HEK293 (cell line): ENCODE measurements at regions not wholly inside any gene's neighbourhood (a gene's known extent, or its start where the extent isn't known, plus 50 kb on each side); places are given as distances from the start of the nearest gene placed in this dataset.

ENCODE experiments used
- CTCF ChIA-PET: fragments of 350-600 bp; formaldehyde crosslinking; extraction: SDS; loops from one replicate; lab custom pipeline; 2021; ENCODE audit warnings: antibody characterized with exemption; lab: Yijun Ruan, JAX
- POLR2A ChIA-PET: fragments of 300-600 bp; formaldehyde crosslinking; extraction: SDS; loops from one replicate; lab custom pipeline; 2020; ENCODE audit warnings: antibody characterized with exemption, inconsistent platforms; lab: Yijun Ruan, JAX
- H3K27ac ChIP-seq: fragments of 200-500 bp; sonication (Bioruptor generic); 2 replicates; pipeline ENCODE4 v1.5.1; 2014; ENCODE audit warnings: low read depth, low read length, control low read depth, inconsistent platforms; ENCODE audit errors: extremely low read depth
- H3K36me3 ChIP-seq, 2 experiments: fragments of 200-500 bp in 1 of 2; sonication (Bioruptor generic) in 1 of 2; 1 replicate in 1 of 2; 2 replicates in 1 of 2; pipeline ENCODE4 v1.5.1; 2014 to 2017; ENCODE audit warnings: inconsistent platforms in 2 of 2, low read length in 2 of 2; ENCODE audit not compliant: control insufficient read depth in 2 of 2, insufficient read depth in 1 of 2
- H3K4me1 ChIP-seq: fragments of 200-500 bp; sonication (Bioruptor generic); 2 replicates; pipeline ENCODE4 v1.5.1; 2014; ENCODE audit warnings: mild to moderate bottlenecking, low read length, inconsistent platforms; ENCODE audit not compliant: control insufficient read depth, insufficient read depth
- H3K4me3 ChIP-seq: 2 replicates; pipeline ENCODE4 v1.5.1; 2011; ENCODE audit warnings: low read depth, mild to moderate bottlenecking, control low read depth, low read length, moderate library complexity
- H3K9me3 ChIP-seq: fragments of 200-500 bp; sonication (Bioruptor generic); 2 replicates; pipeline ENCODE4 v1.5.1; 2014; ENCODE audit warnings: low read depth, low read length, inconsistent platforms; ENCODE audit not compliant: control insufficient read depth, insufficient read depth
- AEBP2 ChIP-seq: fragments of 450-650 bp; formaldehyde crosslinking; IDR thresholded peaks from 2 replicates; pipeline ENCODE4 v1.5.1; 2016; ENCODE audit warnings: missing biosample characterization, missing genetic modification characterization, borderline replicate concordance
- MYNN ChIP-seq: fragments of 450-650 bp; formaldehyde crosslinking; IDR thresholded peaks from 2 replicates; pipeline ENCODE4 v1.5.1; 2016; ENCODE audit warnings: missing biosample characterization, missing genetic modification characterization, borderline replicate concordance
- ZBTB10 ChIP-seq: fragments of 450-650 bp; formaldehyde crosslinking; IDR thresholded peaks from 2 replicates; pipeline ENCODE4 v1.5.1; 2016; ENCODE audit warnings: missing biosample characterization, missing genetic modification characterization
- ZBTB20 ChIP-seq: fragments of 450-650 bp; formaldehyde crosslinking; IDR thresholded peaks from 2 replicates; pipeline ENCODE4 v1.5.1; 2016; ENCODE audit warnings: missing biosample characterization, missing genetic modification characterization
- ZIC2 ChIP-seq: fragments of 450-650 bp; formaldehyde crosslinking; IDR thresholded peaks from 2 replicates; pipeline ENCODE4 v1.5.1; 2016; ENCODE audit warnings: missing biosample characterization, missing genetic modification characterization
- ZNF157 ChIP-seq: fragments of 450-650 bp; formaldehyde crosslinking; IDR thresholded peaks from 2 replicates; pipeline ENCODE4 v1.5.1; 2016; ENCODE audit warnings: missing biosample characterization, missing genetic modification characterization
- ZNF544 ChIP-seq: fragments of 450-650 bp; formaldehyde crosslinking; IDR thresholded peaks from 2 replicates; pipeline ENCODE4 v1.5.0; 2017; ENCODE audit warnings: missing biosample characterization, missing genetic modification characterization
- ZNF548 ChIP-seq: fragments of 450-650 bp; formaldehyde crosslinking; IDR thresholded peaks from 2 replicates; pipeline ENCODE4 v1.5.1; 2016; ENCODE audit warnings: missing biosample characterization, missing genetic modification characterization
- ZNF670 ChIP-seq: fragments of 450-650 bp; formaldehyde crosslinking; IDR thresholded peaks from 2 replicates; pipeline ENCODE4 v1.5.1; 2016; ENCODE audit warnings: missing biosample characterization, missing genetic modification characterization, low read depth
- ZNF768 ChIP-seq: fragments of 450-650 bp; formaldehyde crosslinking; IDR thresholded peaks from 2 replicates; pipeline ENCODE4 v1.5.1; 2018; ENCODE audit warnings: missing biosample characterization, mild to moderate bottlenecking, missing genetic modification characterization
- TF ChIP-seq, protein P1 (sequence below): fragments of 450-650 bp; formaldehyde crosslinking; IDR thresholded peaks from 2 replicates; pipeline ENCODE4 v1.5.1; 2016; ENCODE audit warnings: missing biosample characterization, missing genetic modification characterization
- TF ChIP-seq, protein P2 (sequence below): fragments of 450-650 bp; formaldehyde crosslinking; IDR thresholded peaks from 2 replicates; pipeline ENCODE4 v1.5.1; 2016; ENCODE audit warnings: missing biosample characterization, missing genetic modification characterization
- TF ChIP-seq, protein P3 (sequence below): fragments of 450-650 bp; formaldehyde crosslinking; IDR thresholded peaks from 2 replicates; pipeline ENCODE4 v1.5.1; 2016; ENCODE audit warnings: missing biosample characterization, missing genetic modification characterization

DNA sequence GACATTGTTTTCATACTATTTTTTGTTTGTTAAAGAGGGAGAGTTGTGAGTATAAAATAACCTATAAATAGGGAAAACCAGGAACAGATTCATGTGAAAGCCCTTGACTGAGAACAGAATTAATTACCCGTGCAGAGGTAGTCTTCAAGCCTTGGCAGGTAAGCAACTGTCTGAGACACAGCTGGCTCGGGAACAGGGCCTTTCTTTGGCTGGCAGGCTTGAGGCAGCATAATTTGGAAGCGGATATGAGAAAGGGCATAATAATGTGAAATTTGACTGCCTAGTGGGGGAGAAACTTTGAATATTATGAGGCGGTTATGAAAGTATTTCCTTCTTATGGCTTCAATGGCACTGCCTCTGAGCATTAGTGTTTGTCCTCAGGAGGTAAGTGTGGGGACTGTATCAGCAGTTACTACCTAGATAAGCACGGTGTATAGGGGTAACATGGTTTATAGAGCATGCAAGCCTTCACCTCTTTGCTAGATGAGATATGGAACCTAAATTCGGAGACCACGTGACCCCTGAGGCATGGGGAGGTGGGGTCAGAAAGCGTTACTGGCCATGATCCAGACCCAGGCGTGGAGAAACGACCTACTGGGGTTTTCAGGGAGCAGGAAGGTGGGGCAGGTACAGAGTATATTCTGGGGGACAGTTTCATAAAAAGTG is 210.2 kb upstream of the GAS1 start (continued):
- TF ChIP-seq ZBTB10 (tag by site-specific recombination) = no peak

- Histone ChIP-seq H3K9me3 (no peaks in the 10 kb centered on the region), H3K4me3 (no peak overlapping the region), H3K4me1 (no peaks in the 10 kb centered on the region)
- CTCF ChIA-PET = no interaction called here
- no peak for TF ChIP-seq ZNF157 (tag by site-specific recombination)
- no peak for TF ChIP-seq ZNF768 (tag by site-specific recombination)
- peak; percentile 22; the same call in 1 of the 2 replicates for TF ChIP-seq ZBTB20 (tag by site-specific recombination)
- no peak for TF ChIP-seq AEBP2
- TF ChIP-seq, protein P1, sequence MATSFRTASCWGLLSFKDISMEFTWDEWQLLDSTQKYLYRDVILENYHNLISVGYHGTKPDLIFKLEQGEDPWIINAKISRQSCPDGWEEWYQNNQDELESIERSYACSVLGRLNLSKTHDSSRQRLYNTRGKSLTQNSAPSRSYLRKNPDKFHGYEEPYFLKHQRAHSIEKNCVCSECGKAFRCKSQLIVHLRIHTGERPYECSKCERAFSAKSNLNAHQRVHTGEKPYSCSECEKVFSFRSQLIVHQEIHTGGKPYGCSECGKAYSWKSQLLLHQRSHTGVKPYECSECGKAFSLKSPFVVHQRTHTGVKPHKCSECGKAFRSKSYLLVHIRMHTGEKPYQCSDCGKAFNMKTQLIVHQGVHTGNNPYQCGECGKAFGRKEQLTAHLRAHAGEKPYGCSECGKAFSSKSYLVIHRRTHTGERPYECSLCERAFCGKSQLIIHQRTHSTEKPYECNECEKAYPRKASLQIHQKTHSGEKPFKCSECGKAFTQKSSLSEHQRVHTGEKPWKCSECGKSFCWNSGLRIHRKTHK (tag by site-specific recombination) = peak; percentile 42; the same call in 1 of the 2 replicates
- TF ChIP-seq, all 188 proteins: peak for 2
- POLR2A ChIA-PET = no interaction called here
- H3K27ac ChIP-seq = no peak overlapping the region
- no peaks in the 10 kb centered on the region for H3K36me3 ChIP-seq
These were observed 211.5 kb upstream of the GAS1 start for GRCh38 chr9:87158765-87159164.

DNA sequence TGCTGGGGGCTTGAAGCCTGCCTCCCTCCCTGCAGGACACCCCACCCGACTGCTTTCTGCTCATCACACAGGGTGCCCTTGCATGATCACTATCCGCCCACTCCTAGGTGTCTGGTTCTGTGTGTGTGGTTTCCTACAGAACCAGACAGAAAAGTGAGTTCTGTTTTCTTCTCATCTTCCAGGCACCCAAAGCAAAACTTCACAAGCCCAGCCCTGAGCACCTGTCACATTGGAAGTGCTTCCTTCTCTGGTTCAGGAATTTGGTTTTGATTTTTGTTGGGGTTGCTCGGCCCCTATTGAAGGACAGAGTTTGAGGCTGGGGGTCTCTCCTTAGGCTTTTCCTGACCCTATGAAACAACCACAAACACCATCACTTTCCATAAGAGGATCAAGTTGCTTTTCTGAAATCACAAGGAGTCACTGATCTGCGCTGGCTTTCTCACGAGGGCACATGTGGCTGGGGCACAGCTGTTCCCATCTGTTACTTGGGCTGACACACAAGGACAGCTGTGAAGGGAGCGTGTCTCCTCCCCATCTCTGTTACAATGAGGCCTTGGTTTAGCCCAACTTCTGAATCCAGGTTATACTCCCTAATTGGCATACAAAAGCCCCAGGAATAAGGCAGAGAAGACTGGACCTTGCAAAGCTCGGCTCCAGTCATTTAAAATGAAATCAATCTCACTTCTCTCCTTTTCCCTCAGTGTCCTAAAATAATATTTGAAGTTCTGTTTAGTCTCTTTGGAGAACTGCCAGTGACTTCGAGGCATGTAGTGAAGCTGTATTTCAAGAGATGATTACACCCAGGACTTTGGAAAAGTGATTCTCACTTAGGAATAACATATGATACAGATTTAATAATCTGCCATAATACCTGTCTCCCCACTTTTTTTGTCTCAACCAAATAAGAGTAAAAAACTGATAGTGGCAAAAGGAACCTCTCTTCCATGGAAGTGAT is 213.1 kb upstream of the GAS1 start:
- H3K27ac ChIP-seq = no peak overlapping the region
- H3K9me3 ChIP-seq = no peaks in the 10 kb centered on the region
- no peaks in the 10 kb centered on the region for H3K36me3 ChIP-seq
- TF ChIP-seq MYNN (no peak), ZNF670 (tag by site-specific recombination) (no peak), ZNF544 (no peak), ZBTB10 (tag by site-specific recombination) (no peak), ZNF548 (tag by site-specific recombination) (no peak), ZIC2 (tag by site-specific recombination) (no peak)
- TF ChIP-seq, protein P2, sequence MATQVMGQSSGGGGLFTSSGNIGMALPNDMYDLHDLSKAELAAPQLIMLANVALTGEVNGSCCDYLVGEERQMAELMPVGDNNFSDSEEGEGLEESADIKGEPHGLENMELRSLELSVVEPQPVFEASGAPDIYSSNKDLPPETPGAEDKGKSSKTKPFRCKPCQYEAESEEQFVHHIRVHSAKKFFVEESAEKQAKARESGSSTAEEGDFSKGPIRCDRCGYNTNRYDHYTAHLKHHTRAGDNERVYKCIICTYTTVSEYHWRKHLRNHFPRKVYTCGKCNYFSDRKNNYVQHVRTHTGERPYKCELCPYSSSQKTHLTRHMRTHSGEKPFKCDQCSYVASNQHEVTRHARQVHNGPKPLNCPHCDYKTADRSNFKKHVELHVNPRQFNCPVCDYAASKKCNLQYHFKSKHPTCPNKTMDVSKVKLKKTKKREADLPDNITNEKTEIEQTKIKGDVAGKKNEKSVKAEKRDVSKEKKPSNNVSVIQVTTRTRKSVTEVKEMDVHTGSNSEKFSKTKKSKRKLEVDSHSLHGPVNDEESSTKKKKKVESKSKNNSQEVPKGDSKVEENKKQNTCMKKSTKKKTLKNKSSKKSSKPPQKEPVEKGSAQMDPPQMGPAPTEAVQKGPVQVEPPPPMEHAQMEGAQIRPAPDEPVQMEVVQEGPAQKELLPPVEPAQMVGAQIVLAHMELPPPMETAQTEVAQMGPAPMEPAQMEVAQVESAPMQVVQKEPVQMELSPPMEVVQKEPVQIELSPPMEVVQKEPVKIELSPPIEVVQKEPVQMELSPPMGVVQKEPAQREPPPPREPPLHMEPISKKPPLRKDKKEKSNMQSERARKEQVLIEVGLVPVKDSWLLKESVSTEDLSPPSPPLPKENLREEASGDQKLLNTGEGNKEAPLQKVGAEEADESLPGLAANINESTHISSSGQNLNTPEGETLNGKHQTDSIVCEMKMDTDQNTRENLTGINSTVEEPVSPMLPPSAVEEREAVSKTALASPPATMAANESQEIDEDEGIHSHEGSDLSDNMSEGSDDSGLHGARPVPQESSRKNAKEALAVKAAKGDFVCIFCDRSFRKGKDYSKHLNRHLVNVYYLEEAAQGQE (tag by site-specific recombination) = no peak
- TF ChIP-seq, protein P3, sequence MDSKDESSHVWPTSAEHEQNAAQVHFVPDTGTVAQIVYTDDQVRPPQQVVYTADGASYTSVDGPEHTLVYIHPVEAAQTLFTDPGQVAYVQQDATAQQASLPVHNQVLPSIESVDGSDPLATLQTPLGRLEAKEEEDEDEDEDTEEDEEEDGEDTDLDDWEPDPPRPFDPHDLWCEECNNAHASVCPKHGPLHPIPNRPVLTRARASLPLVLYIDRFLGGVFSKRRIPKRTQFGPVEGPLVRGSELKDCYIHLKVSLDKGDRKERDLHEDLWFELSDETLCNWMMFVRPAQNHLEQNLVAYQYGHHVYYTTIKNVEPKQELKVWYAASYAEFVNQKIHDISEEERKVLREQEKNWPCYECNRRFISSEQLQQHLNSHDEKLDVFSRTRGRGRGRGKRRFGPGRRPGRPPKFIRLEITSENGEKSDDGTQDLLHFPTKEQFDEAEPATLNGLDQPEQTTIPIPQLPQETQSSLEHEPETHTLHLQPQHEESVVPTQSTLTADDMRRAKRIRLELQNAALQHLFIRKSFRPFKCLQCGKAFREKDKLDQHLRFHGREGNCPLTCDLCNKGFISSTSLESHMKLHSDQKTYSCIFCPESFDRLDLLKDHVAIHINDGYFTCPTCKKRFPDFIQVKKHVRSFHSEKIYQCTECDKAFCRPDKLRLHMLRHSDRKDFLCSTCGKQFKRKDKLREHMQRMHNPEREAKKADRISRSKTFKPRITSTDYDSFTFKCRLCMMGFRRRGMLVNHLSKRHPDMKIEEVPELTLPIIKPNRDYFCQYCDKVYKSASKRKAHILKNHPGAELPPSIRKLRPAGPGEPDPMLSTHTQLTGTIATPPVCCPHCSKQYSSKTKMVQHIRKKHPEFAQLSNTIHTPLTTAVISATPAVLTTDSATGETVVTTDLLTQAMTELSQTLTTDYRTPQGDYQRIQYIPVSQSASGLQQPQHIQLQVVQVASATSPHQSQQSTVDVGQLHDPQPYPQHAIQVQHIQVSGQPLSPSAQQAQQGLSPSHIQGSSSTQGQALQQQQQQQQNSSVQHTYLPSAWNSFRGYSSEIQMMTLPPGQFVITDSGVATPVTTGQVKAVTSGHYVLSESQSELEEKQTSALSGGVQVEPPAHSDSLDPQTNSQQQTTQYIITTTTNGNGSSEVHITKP = peak; percentile 40; the same call in 1 of the 2 replicates
- no peaks in the 10 kb centered on the region for H3K4me1 ChIP-seq
- ChIA-PET CTCF (interaction anchor here (0.7 kb wide), 1 partner anchor 22 kb away, joined by 3 read pairs; no protein-coding TSS in a partner anchor), POLR2A (no interaction called here)
- H3K4me3 ChIP-seq = no peak overlapping the region
